Caki2 (cell line): ENCODE measurements at regions not wholly inside any gene's neighbourhood (a gene's known extent, or its start where the extent isn't known, plus 50 kb on each side); places are given as distances from the start of the nearest gene placed in this dataset.
A peak's percentile ranks its signal among the peaks of the same experiment; 100 is the strongest.

Source experiments
- DNase-seq: peaks from one replicate; pipeline ENCODE4 v3.0.0-alpha.2; 2015; ENCODE audit warnings: low read depth
- in situ Hi-C: cut with HindIII; loops from 2 replicates; pipeline ENCODE4 v1.10.0; 2016; ENCODE audit warnings: low sequenced_read_pairs, low pct_unique_long_range_greater_than_20kb, mixed read lengths

GRCh38 chr2:223513771-223514455 is 88.2 kb downstream of the SCG2 start:
- in situ Hi-C loops = no loop called here
- DNase-seq = no peak

GRCh38 chr2:223519471-223519870 is 82.7 kb downstream of the SCG2 start:
- in situ Hi-C loops = no loop called here
- DNase-seq = no peak

DNA sequence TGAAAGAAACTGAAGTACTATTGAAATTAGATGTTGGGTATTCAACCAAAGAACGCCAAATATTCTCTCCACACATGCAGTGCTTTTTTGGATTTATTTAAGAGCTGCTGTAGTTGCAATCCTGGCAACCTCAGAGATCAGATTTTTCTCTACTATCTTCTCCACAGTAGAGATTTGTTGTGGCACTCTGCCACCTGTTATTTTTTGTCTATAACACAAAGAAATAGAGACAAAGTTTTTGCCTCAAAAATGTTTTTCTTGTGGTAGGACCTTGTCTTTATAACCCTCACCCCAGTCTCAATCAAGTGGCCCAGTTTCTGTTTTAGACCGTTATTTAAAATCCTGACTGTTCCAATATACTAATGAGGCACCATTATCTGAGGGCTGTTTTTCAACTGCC is 79.4 kb downstream of the SCG2 start:
- in situ Hi-C loops = no loop called here
- no peak for DNase-seq

GRCh38 chr2:223523551-223524001 is 78.6 kb downstream of the SCG2 start:
- DNase-seq = no peak
- in situ Hi-C loops = no loop called here

DNA sequence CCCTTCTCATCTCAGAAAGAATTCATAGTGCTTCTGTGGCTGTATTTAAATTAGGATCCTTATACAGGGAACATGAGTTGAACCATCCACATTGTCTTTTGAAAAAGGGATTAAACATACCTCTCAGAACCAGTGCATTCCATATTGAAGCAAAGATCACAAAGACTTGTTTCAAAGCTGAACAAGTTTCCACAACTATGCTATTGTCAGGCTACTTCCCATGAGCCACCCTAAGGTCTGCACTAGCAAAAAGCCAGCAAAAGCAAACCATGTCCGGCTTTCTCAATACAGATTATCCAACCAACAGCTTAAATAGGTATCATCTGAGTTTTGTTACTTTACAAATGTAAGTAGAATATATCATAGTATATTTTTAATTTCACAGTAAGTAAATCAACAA is 78.1 kb downstream of the SCG2 start:
- DNase-seq = no peak
- in situ Hi-C loops = no loop called here

- in situ Hi-C loops = no loop called here
Measured at GRCh38 chr2:223526106-223526505, 76.1 kb downstream of the SCG2 start.

GRCh38 chr2:223528036-223528435 is 74.1 kb downstream of the SCG2 start:
- in situ Hi-C loops = no loop called here
- DNase-seq = no peak

More at GRCh38 chr2:223526106-223526505, 76.1 kb downstream of the SCG2 start:
- peak; percentile 10 for DNase-seq

DNA sequence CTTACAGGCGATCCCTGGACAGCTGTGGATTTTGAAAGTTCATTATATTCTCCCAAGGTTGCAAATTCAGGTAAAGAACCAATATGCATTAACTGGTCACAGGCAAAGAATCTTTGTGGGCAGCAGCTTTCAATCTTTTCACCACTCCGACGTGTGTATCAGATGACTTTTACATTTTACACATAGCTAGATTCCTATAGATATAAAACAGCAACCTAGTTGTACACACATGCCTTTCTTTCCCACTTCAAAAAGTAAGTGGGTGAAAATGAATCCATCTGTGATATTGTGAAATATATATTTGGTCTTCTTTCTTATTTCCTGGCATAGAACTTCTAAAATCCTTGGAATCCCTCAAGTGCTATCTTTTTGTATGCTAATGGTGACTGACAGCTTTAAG is 72.5 kb downstream of the SCG2 start:
- in situ Hi-C loops = no loop called here
- no peak for DNase-seq

- no peak for DNase-seq
- in situ Hi-C loops = no loop called here
Measured at GRCh38 chr2:223530811-223531210, 71.3 kb downstream of the SCG2 start.

DNA sequence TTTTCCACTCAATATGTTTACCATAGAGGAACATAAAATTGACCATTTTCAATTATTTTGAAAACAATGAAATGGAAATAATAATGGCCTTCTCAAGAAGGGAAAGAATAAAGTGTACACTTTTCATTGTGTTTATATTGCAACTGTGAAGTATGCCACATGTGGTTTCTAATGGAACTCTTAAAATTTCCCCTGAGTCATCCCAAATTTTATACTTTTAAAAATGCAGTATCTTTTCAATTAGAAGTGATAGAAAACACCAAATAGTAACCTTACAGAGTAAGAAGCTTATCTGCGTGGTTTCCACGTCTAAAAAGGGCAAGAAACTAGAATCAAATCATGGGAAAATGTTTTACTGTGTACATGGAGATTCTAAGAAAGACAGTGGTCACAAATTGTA is 70.0 kb downstream of the SCG2 start:
- in situ Hi-C loops = no loop called here
- DNase-seq = no peak

DNA sequence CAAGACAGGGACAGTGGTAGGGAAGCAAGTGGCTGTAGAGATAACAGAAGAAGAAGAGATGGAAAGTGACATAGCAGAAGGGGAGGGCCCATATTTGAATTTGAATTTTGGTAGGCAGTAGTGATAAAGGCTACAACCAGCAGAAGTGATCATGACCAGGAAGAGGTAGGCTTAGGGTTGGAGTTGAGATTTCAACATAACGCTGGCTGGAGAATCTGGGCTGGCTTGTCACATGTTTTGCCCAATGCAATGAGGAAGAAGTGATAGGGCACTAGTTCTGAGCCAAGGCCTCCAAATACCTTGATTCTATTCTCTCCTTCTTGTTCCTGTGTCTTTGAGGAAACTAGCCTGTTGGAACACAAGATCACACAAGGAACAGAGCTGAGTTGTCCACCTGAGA is 69.4 kb downstream of the SCG2 start:
- no peak for DNase-seq
- in situ Hi-C loops = no loop called here

- in situ Hi-C loops = no loop called here
- DNase-seq = peak; percentile 62
Measured at GRCh38 chr2:223536546-223536945, 65.6 kb downstream of the SCG2 start.

DNA sequence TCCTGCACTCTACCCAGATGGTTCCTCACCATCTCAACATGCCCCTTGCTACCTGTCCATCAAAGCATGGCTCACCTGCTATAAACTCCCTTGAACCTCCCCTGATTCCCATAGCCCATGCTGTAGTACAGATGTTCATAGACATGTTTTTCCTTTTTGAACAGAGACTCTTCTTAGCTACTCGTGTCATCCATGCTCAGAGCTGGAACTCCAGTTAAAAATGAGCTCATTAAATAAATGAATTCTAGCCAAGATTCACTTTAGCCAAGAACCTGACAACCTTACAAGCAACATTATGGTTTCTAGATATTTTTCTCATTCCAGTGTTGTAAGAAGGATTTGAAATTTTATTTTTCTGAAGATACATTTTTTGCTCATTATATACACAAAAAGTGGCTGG is 65.0 kb downstream of the SCG2 start:
- in situ Hi-C loops = no loop called here

DNA sequence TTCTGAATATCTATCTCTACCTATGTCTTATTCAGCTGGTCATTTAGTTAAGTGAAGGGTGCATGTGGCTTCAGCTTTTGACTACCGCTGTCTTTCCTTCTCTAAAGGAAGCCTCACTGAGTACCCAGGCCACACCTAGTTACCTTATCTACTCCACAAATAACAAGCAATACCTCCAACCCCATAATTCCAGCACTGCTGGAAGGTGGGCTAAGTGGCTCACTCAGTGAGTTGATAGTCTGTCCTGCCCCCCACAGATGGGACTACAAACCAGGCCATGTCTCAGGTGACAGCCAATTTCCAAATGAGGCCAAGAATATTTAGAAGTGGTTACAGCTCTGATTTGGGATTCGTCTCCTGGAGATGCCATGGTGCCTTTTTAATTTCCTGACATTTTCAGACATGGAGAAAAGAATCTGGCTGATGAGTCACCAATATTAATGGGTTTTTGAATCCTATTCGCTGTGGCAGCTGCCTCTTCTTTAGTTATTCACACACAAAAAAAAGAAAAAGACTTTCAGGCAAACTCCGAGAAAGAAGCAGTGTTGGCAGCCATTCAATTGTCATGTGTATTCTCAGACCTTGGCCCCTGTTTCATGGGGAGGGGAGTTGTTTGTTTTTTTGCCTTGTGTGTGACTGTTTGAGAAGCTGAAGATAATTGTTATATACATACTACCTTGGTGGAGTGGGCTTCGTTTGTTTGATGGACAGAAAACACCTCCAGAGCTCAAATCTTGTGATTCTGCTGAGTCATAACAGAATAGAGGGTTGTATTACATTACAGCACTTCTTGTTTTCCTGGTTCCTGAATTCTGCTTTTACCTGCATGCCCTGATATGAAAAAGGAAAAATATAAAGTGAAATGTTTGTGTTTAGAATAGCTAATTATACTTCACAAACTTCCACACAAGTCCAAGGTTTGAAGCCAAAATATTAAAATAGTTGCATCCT is 64.2 kb downstream of the SCG2 start:
- in situ Hi-C loops = no loop called here

More for the DNA sequence above, 65.0 kb downstream of the SCG2 start:
- no peak for DNase-seq

DNA sequence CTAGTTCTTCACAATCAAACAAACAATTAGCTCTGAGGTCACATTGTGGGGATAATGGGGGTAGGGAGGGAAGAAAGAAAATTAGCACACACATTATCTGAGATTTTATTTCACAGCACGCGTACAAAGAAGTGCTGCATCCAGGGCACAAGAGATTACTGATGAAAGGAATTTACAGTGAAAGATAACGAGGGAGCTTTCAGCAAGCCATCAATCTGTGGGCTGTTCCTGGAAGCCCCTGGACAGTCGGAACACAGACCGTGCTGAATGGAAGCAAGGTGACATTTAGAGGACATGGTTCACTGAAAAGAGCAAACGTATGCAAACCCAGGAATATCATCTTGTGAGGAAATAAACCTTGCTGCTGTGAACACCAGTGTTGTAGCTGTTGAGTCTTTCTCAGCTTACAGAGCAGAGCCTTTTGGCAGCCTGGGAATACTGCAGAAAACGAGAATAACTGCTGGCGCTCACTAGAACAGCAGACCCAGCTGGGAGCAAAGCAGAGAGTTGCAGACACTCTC is 63.2 kb downstream of the SCG2 start:
- DNase-seq = no peak
- in situ Hi-C loops = no loop called here

More for the DNA sequence above, 64.2 kb downstream of the SCG2 start:
- peak; percentile 32 for DNase-seq

- in situ Hi-C loops = no loop called here
- no peak for DNase-seq
Measured at GRCh38 chr2:223541546-223541945, 60.6 kb downstream of the SCG2 start.

GRCh38 chr2:223542501-223542900 is 59.7 kb downstream of the SCG2 start:
- in situ Hi-C loops = no loop called here
- DNase-seq = no peak

GRCh38 chr2:223545406-223545805 is 56.8 kb downstream of the SCG2 start:
- in situ Hi-C loops = no loop called here
- DNase-seq = no peak

GRCh38 chr2:223545830-223546229 is 56.3 kb downstream of the SCG2 start:
- DNase-seq = no peak
- in situ Hi-C loops = no loop called here
